Smooth muscle cell (in vitro differentiated cells): ENCODE measurements at regions not wholly inside any gene's neighbourhood (a gene's known extent, or its start where the extent isn't known, plus 50 kb on each side); places are given as distances from the start of the nearest gene placed in this dataset.
"Not testable (repeated sequence)": the region's sequence is repeated elsewhere in the genome, so short reads cannot be mapped to it uniquely, and the experiment has no call there.

Experiments used
- DNase-seq: peaks from one replicate; lab custom pipeline; 2025; ENCODE audit not compliant: unreplicated experiment; lab: John Stamatoyannopoulos, UW
- H2AFZ ChIP-seq: fragments of 200-600 bp; sonication (generic); 2 replicates; pipeline ENCODE4 v1.6.0; 2016; ENCODE audit warnings: antibody characterized with exemption, low read depth, mild to moderate bottlenecking
- H3F3A ChIP-seq: fragments of 200-600 bp; sonication (generic); 2 replicates; pipeline ENCODE4 v1.6.0; 2017; ENCODE audit warnings: antibody characterized with exemption, low read depth
- H3K27ac ChIP-seq: fragments of 200-600 bp; sonication (generic); 2 replicates; pipeline ENCODE4 v1.5.1; 2016; ENCODE audit warnings: low read depth, mild to moderate bottlenecking
- H3K27me3 ChIP-seq: fragments of 200-600 bp; sonication (generic); 2 replicates; pipeline ENCODE4 v1.6.1; 2016; ENCODE audit warnings: low read depth, mild to moderate bottlenecking
- H3K36me3 ChIP-seq: fragments of 200-600 bp; sonication (generic); 2 replicates; pipeline ENCODE4 v1.5.1; 2016; ENCODE audit warnings: low read depth
- H3K4me1 ChIP-seq: fragments of 200-600 bp; sonication (generic); 2 replicates; pipeline ENCODE4 v1.5.1; 2016; ENCODE audit warnings: low read depth
- H3K4me2 ChIP-seq: fragments of 200-600 bp; sonication (generic); 2 replicates; pipeline ENCODE4 v1.6.0; 2016; ENCODE audit warnings: mild to moderate bottlenecking
- H3K4me3 ChIP-seq: fragments of 200-600 bp; sonication (generic); 2 replicates; pipeline ENCODE4 v1.5.1; 2016; ENCODE audit warnings: mild to moderate bottlenecking
- H3K79me2 ChIP-seq: fragments of 200-600 bp; sonication (generic); 2 replicates; pipeline ENCODE4 v1.6.0; 2016; ENCODE audit warnings: low read depth, mild to moderate bottlenecking
- H3K9ac ChIP-seq: fragments of 200-600 bp; sonication (generic); 2 replicates; pipeline ENCODE4 v1.6.0; 2016; ENCODE audit warnings: low read depth
- H3K9me3 ChIP-seq: fragments of 200-600 bp; sonication (generic); replicated peaks from 2 replicates; pipeline ENCODE4 v1.5.1; 2016; ENCODE audit warnings: low read depth
- H4K20me1 ChIP-seq: fragments of 200-600 bp; sonication (generic); 2 replicates; pipeline ENCODE4 v1.6.0; 2016; ENCODE audit warnings: low read depth
- WGBS: methylation state at CpG from one replicate; pipeline ENCODE4 v1.1.7; 2016; ENCODE audit warnings: low lambda C conversion rate; 5-methylcytosine and 5-hydroxymethylcytosine counted together
- TF ChIP-seq, protein P1 (sequence below): fragments of 200-600 bp; sonication (generic); IDR thresholded peaks from 2 replicates; pipeline ENCODE4 v1.5.1; 2017; ENCODE audit warnings: borderline replicate concordance, mild to moderate bottlenecking, antibody characterized with exemption; ENCODE audit not compliant: insufficient read depth, poor library complexity, severe bottlenecking

DNA sequence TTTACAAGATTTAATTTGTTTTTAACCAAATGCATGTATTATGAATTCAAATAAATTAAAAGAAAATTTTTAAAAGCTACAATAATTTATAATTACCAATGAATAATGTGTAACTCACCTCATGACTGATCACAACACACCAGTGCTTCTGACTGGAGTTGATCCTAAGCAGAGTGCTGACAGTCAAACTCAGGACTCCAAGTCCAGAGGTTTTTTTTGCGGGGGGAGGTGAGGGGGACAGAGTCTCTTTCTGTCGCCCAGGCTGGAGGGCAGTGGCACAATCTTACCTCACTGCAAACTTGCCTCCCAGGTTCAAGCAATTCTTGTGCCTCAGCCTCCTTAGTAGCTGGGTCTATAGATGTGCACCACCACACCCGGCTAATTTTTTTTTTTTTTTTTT lies 71.0 kb upstream of the MELK start:
- Histone ChIP-seq H3K79me2 (no peaks in the 10 kb centered on the region), H3F3A (no peaks in the 10 kb centered on the region), H2AFZ (no peak overlapping the region), H3K9ac (no peak overlapping the region), H3K27me3 (no peaks in the 10 kb centered on the region), H3K9me3 (no peaks in the 10 kb centered on the region), H4K20me1 (no peaks in the 10 kb centered on the region), H3K4me2 (no peak overlapping the region), H3K4me1 (peaks cover 5% of the 10 kb centered on the region), H3K36me3 (no peaks in the 10 kb centered on the region), H3K27ac (no peak overlapping the region), H3K4me3 (no peak overlapping the region)
- WGBS = 93% methylated on average over 3 of the region's 3 CpGs
- DNase-seq = no peak
- TF ChIP-seq, protein P1, sequence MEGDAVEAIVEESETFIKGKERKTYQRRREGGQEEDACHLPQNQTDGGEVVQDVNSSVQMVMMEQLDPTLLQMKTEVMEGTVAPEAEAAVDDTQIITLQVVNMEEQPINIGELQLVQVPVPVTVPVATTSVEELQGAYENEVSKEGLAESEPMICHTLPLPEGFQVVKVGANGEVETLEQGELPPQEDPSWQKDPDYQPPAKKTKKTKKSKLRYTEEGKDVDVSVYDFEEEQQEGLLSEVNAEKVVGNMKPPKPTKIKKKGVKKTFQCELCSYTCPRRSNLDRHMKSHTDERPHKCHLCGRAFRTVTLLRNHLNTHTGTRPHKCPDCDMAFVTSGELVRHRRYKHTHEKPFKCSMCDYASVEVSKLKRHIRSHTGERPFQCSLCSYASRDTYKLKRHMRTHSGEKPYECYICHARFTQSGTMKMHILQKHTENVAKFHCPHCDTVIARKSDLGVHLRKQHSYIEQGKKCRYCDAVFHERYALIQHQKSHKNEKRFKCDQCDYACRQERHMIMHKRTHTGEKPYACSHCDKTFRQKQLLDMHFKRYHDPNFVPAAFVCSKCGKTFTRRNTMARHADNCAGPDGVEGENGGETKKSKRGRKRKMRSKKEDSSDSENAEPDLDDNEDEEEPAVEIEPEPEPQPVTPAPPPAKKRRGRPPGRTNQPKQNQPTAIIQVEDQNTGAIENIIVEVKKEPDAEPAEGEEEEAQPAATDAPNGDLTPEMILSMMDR = no peak

DNA sequence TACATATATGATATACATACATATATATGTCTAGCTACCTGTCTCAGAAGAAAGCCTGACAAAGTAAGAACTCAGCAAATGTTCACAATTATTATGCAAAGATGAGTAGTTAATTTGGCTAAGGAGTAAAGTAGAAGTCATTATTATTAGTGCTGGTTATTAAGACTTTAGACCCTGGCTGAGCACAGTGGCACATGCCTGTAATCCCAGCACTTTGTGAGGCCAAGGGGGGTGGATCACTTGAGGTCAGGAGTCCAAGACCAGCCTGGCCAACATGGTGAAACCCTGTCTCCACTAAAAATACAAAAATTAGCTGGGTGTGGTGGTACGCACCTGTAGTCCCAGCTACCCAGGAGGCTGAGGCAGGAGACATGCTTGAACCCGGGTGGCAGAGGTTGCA lies 71.8 kb upstream of the MELK start:
- H3K36me3 ChIP-seq, H3K9ac ChIP-seq, H3K27me3 ChIP-seq, DNase-seq, H3K4me1 ChIP-seq, H3K4me3 ChIP-seq, H3K79me2 ChIP-seq, H2AFZ ChIP-seq, H3F3A ChIP-seq, H3K9me3 ChIP-seq, H4K20me1 ChIP-seq, H3K27ac ChIP-seq, H3K4me2 ChIP-seq: not testable (repeated sequence)
- WGBS = 94% methylated on average over 2 of the region's 2 CpGs

DNA sequence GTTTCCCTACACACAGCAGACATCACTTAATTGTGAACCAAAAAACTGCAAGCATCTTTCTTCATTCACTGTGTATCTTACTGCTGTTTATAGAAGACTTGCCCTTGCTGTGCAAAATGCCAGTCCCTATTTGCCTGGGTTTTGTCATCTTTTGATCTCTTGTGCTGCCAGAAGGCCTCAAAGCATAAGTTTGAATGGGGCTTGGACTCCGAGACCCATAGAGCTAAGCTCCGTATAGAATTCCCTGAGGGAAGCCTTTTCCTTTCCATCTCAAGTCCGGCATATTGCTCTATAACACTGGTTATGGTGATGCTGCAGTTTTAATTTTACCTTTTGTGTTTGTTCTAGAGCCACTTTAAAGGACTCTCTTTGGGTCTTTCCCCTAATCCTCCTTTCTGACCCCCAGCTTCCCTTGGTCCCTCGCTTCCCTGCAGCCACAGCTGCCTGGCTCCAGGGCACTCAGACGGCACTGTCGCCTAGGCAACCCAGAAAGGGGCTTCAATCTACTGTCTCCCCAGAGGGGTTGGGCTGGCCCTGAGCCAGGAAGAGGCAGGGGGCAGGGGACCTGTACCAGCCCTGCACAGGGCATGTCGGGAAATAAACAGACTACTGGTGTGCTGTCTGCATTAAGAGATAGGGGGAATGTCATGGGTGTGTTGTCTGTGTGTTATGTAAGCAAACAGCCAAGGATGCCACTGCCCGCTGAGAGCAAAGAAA lies 73.4 kb upstream of the MELK start:
- Histone ChIP-seq H3K27me3 (no peaks in the 10 kb centered on the region), H3K79me2 (no peaks in the 10 kb centered on the region), H3K4me3 (no peak overlapping the region), H3K27ac (no peak overlapping the region), H3K9ac (no peak overlapping the region), H3F3A (no peaks in the 10 kb centered on the region), H3K36me3 (no peaks in the 10 kb centered on the region), H3K4me1 (peaks cover 5% of the 10 kb centered on the region), H2AFZ (no peak overlapping the region), H3K4me2 (no peak overlapping the region), H3K9me3 (no peaks in the 10 kb centered on the region), H4K20me1 (no peaks in the 10 kb centered on the region)
- no peak for DNase-seq
- WGBS = 75% methylated on average over 8 of the region's 8 CpGs
- TF ChIP-seq, protein P1 = no peak

DNA sequence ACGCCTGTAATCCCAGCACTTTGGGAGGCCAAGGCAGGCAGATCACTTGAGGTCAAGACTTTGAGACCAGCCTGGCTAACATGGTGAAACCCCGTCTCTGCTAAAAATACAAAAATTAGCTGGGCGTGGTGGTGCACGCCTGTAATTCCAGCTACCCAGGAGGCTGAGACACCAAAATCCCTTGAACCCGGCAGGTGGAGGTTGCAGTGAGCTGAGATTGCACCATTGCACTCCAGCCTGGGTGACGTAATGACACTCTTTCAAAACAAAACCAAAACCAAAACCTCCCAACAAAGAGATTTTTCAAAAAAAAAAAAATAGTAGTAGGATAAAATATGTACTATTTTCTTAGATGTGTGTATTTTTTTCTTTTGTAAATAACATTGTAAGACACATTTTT lies 79.1 kb upstream of the MELK start:
- not testable (repeated sequence) for H3K4me1 ChIP-seq, H3K27ac ChIP-seq, H2AFZ ChIP-seq, H3K9me3 ChIP-seq, H3K9ac ChIP-seq, H4K20me1 ChIP-seq, H3K36me3 ChIP-seq, H3F3A ChIP-seq, H3K4me2 ChIP-seq, H3K4me3 ChIP-seq, DNase-seq, H3K27me3 ChIP-seq, H3K79me2 ChIP-seq
- WGBS = 94% methylated on average over 6 of the region's 6 CpGs

DNA sequence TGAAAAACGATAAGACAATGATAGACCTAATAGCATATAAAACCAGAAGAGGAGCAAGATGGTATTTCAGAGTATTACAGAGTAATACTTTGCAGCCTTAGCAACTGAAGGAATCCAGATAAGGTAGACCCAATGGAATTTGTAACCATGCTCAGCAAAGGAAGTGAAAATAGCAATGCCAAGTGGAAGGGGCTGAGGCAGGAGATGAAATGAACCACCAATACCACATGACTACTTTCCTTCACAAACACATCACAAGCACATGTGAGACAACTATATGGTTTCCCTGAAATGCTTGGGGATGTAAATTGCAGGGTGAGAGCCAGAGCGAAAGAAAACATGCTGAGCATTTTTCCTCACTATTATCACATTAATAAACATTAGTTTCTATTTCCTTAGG lies 79.8 kb upstream of the MELK start:
- Histone ChIP-seq H3K9me3 (no peaks in the 10 kb centered on the region), H3K4me2 (no peak overlapping the region), H3K27ac (no peak overlapping the region), H3K36me3 (no peaks in the 10 kb centered on the region), H2AFZ (no peak overlapping the region), H3K79me2 (no peaks in the 10 kb centered on the region), H3F3A (peaks cover 8% of the 10 kb centered on the region), H3K27me3 (no peaks in the 10 kb centered on the region), H4K20me1 (no peaks in the 10 kb centered on the region), H3K4me3 (no peak overlapping the region), H3K9ac (no peak overlapping the region), H3K4me1 (peaks cover 11% of the 10 kb centered on the region)
- TF ChIP-seq, protein P1 = no peak
- 78% methylated on average over 2 of the region's 2 CpGs for WGBS
- DNase-seq = no peak
